ENCODE measurements at regions not wholly inside any gene's neighbourhood (a gene's known extent, or its start where the extent isn't known, plus 50 kb on each side); places are given as distances from the start of the nearest gene placed in this dataset.
A peak's percentile ranks its signal among the peaks of the same experiment; 100 is the strongest.
"Not testable (repeated sequence)": the region's sequence is repeated elsewhere in the genome, so short reads cannot be mapped to it uniquely, and the experiment has no call there.

- H3K9me3 ChIP-seq (replicated peaks; ENCODE audit: control insufficient read depth, insufficient read depth, low read length); H3K27me3 ChIP-seq (ENCODE audit: control insufficient read depth in 2 of 2, insufficient read depth in 2 of 2, low read length in 2 of 2); DNase-seq (ENCODE audit: low read depth, low spot score); intact Hi-C loops (cut with micrococcal nuclease); H3K4me1 ChIP-seq (ENCODE audit: control insufficient read depth, extremely low read depth, insufficient read depth, low read length); CTCF ChIA-PET; POLR2A ChIA-PET; H4K20me1 ChIP-seq (replicated peaks; ENCODE audit: control insufficient read depth, extremely low read depth, insufficient read depth, low read length); BruUV-seq (replicated peaks); H2AFZ ChIP-seq (ENCODE audit: low read depth, low read length); H3K9me1 ChIP-seq (replicated peaks; ENCODE audit: control insufficient read depth, extremely low read depth, insufficient read depth, low read length); H3K4me2 ChIP-seq (ENCODE audit: insufficient read depth, low read length); H3K4me3 ChIP-seq (replicated peaks in 1 of 3; ENCODE audit: insufficient read depth in 1 of 3, low read depth in 1 of 3, low read length in 3 of 3); H3K9ac ChIP-seq (replicated peaks; ENCODE audit: extremely low read depth, insufficient read depth, low read length); dilution Hi-C loops (cut with MboI; ENCODE audit: extremely low pct_ligation_motif_present, low sequenced_read_pairs); H3K36me3 ChIP-seq (ENCODE audit: control insufficient read depth in 2 of 2, extremely low read depth in 1 of 2, insufficient read depth in 2 of 2, low read length in 2 of 2); FAIRE-seq: not testable (repeated sequence)
- Histone ChIP-seq H3K27ac (ENCODE audit: insufficient read depth, low read depth, low read length) (peak overlapping the region; percentile 11), H3K79me2 (ENCODE audit: control insufficient read depth, insufficient read depth, low read length) (peaks cover 26% of the 10 kb centered on the region)
These were observed 303.5 kb downstream of the BCL2L11 start for GRCh38 chr2:111424176-111424575.

GRCh38 chr2:111424851-111425309 is 304.2 kb downstream of the BCL2L11 start:
- Histone ChIP-seq H3K79me2 (ENCODE audit: control insufficient read depth, insufficient read depth, low read length) (peaks cover 28% of the 10 kb centered on the region), H3K27ac (ENCODE audit: insufficient read depth, low read depth, low read length) (peak overlapping the region; percentile 11)
- H3K36me3 ChIP-seq (ENCODE audit: control insufficient read depth in 2 of 2, extremely low read depth in 1 of 2, insufficient read depth in 2 of 2, low read length in 2 of 2); H3K4me3 ChIP-seq (replicated peaks in 1 of 3; ENCODE audit: insufficient read depth in 1 of 3, low read depth in 1 of 3, low read length in 3 of 3); H3K4me1 ChIP-seq (ENCODE audit: control insufficient read depth, extremely low read depth, insufficient read depth, low read length); H3K4me2 ChIP-seq (ENCODE audit: insufficient read depth, low read length); H2AFZ ChIP-seq (ENCODE audit: low read depth, low read length); H3K27me3 ChIP-seq (ENCODE audit: control insufficient read depth in 2 of 2, insufficient read depth in 2 of 2, low read length in 2 of 2); CTCF ChIA-PET; POLR2A ChIA-PET; H3K9ac ChIP-seq (replicated peaks; ENCODE audit: extremely low read depth, insufficient read depth, low read length); H4K20me1 ChIP-seq (replicated peaks; ENCODE audit: control insufficient read depth, extremely low read depth, insufficient read depth, low read length); H3K9me3 ChIP-seq (replicated peaks; ENCODE audit: control insufficient read depth, insufficient read depth, low read length); dilution Hi-C loops (cut with MboI; ENCODE audit: extremely low pct_ligation_motif_present, low sequenced_read_pairs); intact Hi-C loops (cut with micrococcal nuclease); H3K9me1 ChIP-seq (replicated peaks; ENCODE audit: control insufficient read depth, extremely low read depth, insufficient read depth, low read length); FAIRE-seq: not testable (repeated sequence)
- peak; percentile 26 for DNase-seq (ENCODE audit: low read depth, low spot score)
- BruUV-seq (replicated peaks) = TSS peak; percentile 11

- H3K4me2 ChIP-seq (ENCODE audit: insufficient read depth, low read length); H3K27ac ChIP-seq (ENCODE audit: insufficient read depth, low read depth, low read length); POLR2A ChIA-PET; BruUV-seq (replicated peaks); H2AFZ ChIP-seq (ENCODE audit: low read depth, low read length); CTCF ChIA-PET; DNase-seq (ENCODE audit: low read depth, low spot score); H3K36me3 ChIP-seq (ENCODE audit: control insufficient read depth in 2 of 2, extremely low read depth in 1 of 2, insufficient read depth in 2 of 2, low read length in 2 of 2); H3K27me3 ChIP-seq (ENCODE audit: control insufficient read depth in 2 of 2, insufficient read depth in 2 of 2, low read length in 2 of 2); FAIRE-seq; H3K9ac ChIP-seq (replicated peaks; ENCODE audit: extremely low read depth, insufficient read depth, low read length); H3K9me3 ChIP-seq (replicated peaks; ENCODE audit: control insufficient read depth, insufficient read depth, low read length); dilution Hi-C loops (cut with MboI; ENCODE audit: extremely low pct_ligation_motif_present, low sequenced_read_pairs); intact Hi-C loops (cut with micrococcal nuclease); H3K4me3 ChIP-seq (replicated peaks in 1 of 3; ENCODE audit: insufficient read depth in 1 of 3, low read depth in 1 of 3, low read length in 3 of 3); H3K9me1 ChIP-seq (replicated peaks; ENCODE audit: control insufficient read depth, extremely low read depth, insufficient read depth, low read length); H4K20me1 ChIP-seq (replicated peaks; ENCODE audit: control insufficient read depth, extremely low read depth, insufficient read depth, low read length); H3K4me1 ChIP-seq (ENCODE audit: control insufficient read depth, extremely low read depth, insufficient read depth, low read length): not testable (repeated sequence)
- H3K79me2 ChIP-seq (ENCODE audit: control insufficient read depth, insufficient read depth, low read length) = peaks cover 33% of the 10 kb centered on the region
These were observed 305.1 kb downstream of the BCL2L11 start for GRCh38 chr2:111425789-111426201.

- CTCF ChIA-PET; H3K27me3 ChIP-seq (ENCODE audit: control insufficient read depth in 2 of 2, insufficient read depth in 2 of 2, low read length in 2 of 2); H3K4me1 ChIP-seq (ENCODE audit: control insufficient read depth, extremely low read depth, insufficient read depth, low read length); BruUV-seq (replicated peaks); dilution Hi-C loops (cut with MboI; ENCODE audit: extremely low pct_ligation_motif_present, low sequenced_read_pairs); H3K27ac ChIP-seq (ENCODE audit: insufficient read depth, low read depth, low read length); POLR2A ChIA-PET; H3K9ac ChIP-seq (replicated peaks; ENCODE audit: extremely low read depth, insufficient read depth, low read length); H3K36me3 ChIP-seq (ENCODE audit: control insufficient read depth in 2 of 2, extremely low read depth in 1 of 2, insufficient read depth in 2 of 2, low read length in 2 of 2); H3K4me2 ChIP-seq (ENCODE audit: insufficient read depth, low read length); intact Hi-C loops (cut with micrococcal nuclease); H3K9me3 ChIP-seq (replicated peaks; ENCODE audit: control insufficient read depth, insufficient read depth, low read length); H2AFZ ChIP-seq (ENCODE audit: low read depth, low read length); DNase-seq (ENCODE audit: low read depth, low spot score); FAIRE-seq; H4K20me1 ChIP-seq (replicated peaks; ENCODE audit: control insufficient read depth, extremely low read depth, insufficient read depth, low read length); H3K9me1 ChIP-seq (replicated peaks; ENCODE audit: control insufficient read depth, extremely low read depth, insufficient read depth, low read length); H3K4me3 ChIP-seq (replicated peaks in 1 of 3; ENCODE audit: insufficient read depth in 1 of 3, low read depth in 1 of 3, low read length in 3 of 3): not testable (repeated sequence)
- H3K79me2 ChIP-seq (ENCODE audit: control insufficient read depth, insufficient read depth, low read length) = peaks cover 37% of the 10 kb centered on the region
These were observed 306.6 kb downstream of the BCL2L11 start for GRCh38 chr2:111427346-111427745.
